HepG2 (cell line): ENCODE measurements at regions not wholly inside any gene's neighbourhood (a gene's known extent, or its start where the extent isn't known, plus 50 kb on each side); places are given as distances from the start of the nearest gene placed in this dataset.

Experiments
- ARID4A ChIP-seq: sonication (generic); formaldehyde crosslinking; IDR thresholded peaks from 2 replicates; pipeline ENCODE4 v1.5.0; 2020; ENCODE audit warnings: mild to moderate bottlenecking, missing genetic modification reagents, borderline replicate concordance
- CREM ChIP-seq, 2 experiments: sonication (generic) in 1 of 2; formaldehyde crosslinking in 1 of 2; IDR thresholded peaks; 2 replicates each; pipeline versions ENCODE4 v1.4.0 to v1.6.1; 2016 to 2020; ENCODE audit warnings: antibody characterized with exemption in 1 of 2, mild to moderate bottlenecking in 1 of 2, missing genetic modification reagents in 1 of 2
- HIVEP1 ChIP-seq: sonication (generic); formaldehyde crosslinking; IDR thresholded peaks from 2 replicates; pipeline ENCODE4 v1.4.0; 2020; ENCODE audit warnings: mild to moderate bottlenecking, missing genetic modification reagents
- HOXA5 ChIP-seq: sonication (generic); formaldehyde crosslinking; IDR thresholded peaks from 2 replicates; pipeline ENCODE4 v1.4.0; 2020; ENCODE audit warnings: missing genetic modification reagents
- KLF9 ChIP-seq: IDR thresholded peaks from 2 replicates; pipeline ENCODE4 v1.6.1; 2016; ENCODE audit warnings: low read depth
- NR2C2 ChIP-seq: sonication (generic); formaldehyde crosslinking; IDR thresholded peaks from 2 replicates; pipeline ENCODE4 v1.4.0; 2020; ENCODE audit warnings: missing genetic modification reagents, mild to moderate bottlenecking, moderate library complexity, borderline replicate concordance
- POGZ ChIP-seq: sonication (generic); formaldehyde crosslinking; IDR thresholded peaks from 2 replicates; pipeline ENCODE4 v1.4.0; 2020; ENCODE audit warnings: mild to moderate bottlenecking, missing genetic modification reagents
- SAP130 ChIP-seq: IDR thresholded peaks from 2 replicates; pipeline ENCODE4 v1.6.1; 2016; ENCODE audit warnings: low read depth
- TEF ChIP-seq: sonication (generic); formaldehyde crosslinking; IDR thresholded peaks from 2 replicates; pipeline ENCODE4 v1.5.0; 2020; ENCODE audit warnings: missing genetic modification reagents
- ZNF24 ChIP-seq: fragments of 450-650 bp; IDR thresholded peaks from 2 replicates; pipeline ENCODE4 v1.6.1; 2017; ENCODE audit warnings: antibody characterized with exemption, mild to moderate bottlenecking
- ZNF333 ChIP-seq: sonication (generic); formaldehyde crosslinking; IDR thresholded peaks from 2 replicates; pipeline ENCODE4 v1.4.0; 2020; ENCODE audit warnings: mild to moderate bottlenecking, missing genetic modification reagents, borderline replicate concordance
- ZNF414 ChIP-seq: sonication (generic); formaldehyde crosslinking; IDR thresholded peaks from 2 replicates; pipeline ENCODE4 v1.5.0; 2020; ENCODE audit warnings: missing genetic modification reagents
- ZNF777 ChIP-seq: sonication (generic); formaldehyde crosslinking; IDR thresholded peaks from 2 replicates; pipeline ENCODE4 v1.4.0; 2020; ENCODE audit warnings: missing genetic modification reagents
- TF ChIP-seq, protein P1 (sequence below): sonication (generic); formaldehyde crosslinking; IDR thresholded peaks from 2 replicates; pipeline ENCODE4 v1.4.0; 2020; ENCODE audit warnings: mild to moderate bottlenecking, missing genetic modification reagents
- TF ChIP-seq, protein P2 (sequence below): conservative IDR thresholded peaks from 2 replicates; pipeline ENCODE4 v1.6.1; 2018; ENCODE audit warnings: missing genetic modification reagents
- TF ChIP-seq, protein P3 (sequence below): sonication (generic); formaldehyde crosslinking; IDR thresholded peaks from 2 replicates; pipeline ENCODE4 v1.8.1; 2023; ENCODE audit warnings: mild to moderate bottlenecking, moderate library complexity, missing genetic modification reagents

- TF ChIP-seq, protein P1, sequence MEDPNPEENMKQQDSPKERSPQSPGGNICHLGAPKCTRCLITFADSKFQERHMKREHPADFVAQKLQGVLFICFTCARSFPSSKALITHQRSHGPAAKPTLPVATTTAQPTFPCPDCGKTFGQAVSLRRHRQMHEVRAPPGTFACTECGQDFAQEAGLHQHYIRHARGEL: no peak
- peak; percentile 50; the same call in 1 of the 2 replicates for TF ChIP-seq CREM (IDR thresholded peaks at IDR 0.05)
- TF ChIP-seq CREM (CRISPR knock-in tag; IDR thresholded peaks at IDR 0.05): no peak
- no peak; the same call in 1 of the 2 replicates for TF ChIP-seq NR2C2 (CRISPR knock-in tag)
- TF ChIP-seq, protein P2, sequence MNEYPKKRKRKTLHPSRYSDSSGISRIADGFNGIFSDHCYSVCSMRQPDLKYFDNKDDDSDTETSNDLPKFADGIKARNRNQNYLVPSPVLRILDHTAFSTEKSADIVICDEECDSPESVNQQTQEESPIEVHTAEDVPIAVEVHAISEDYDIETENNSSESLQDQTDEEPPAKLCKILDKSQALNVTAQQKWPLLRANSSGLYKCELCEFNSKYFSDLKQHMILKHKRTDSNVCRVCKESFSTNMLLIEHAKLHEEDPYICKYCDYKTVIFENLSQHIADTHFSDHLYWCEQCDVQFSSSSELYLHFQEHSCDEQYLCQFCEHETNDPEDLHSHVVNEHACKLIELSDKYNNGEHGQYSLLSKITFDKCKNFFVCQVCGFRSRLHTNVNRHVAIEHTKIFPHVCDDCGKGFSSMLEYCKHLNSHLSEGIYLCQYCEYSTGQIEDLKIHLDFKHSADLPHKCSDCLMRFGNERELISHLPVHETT (CRISPR knock-in tag): no peak
- TF ChIP-seq TEF: no peak
- peak; percentile 75 for TF ChIP-seq POGZ (CRISPR knock-in tag)
- TF ChIP-seq ZNF333 (CRISPR knock-in tag): 0 out of 2 replicates have a peak, but pooled peaks have one; percentile 51
- 0 out of 2 replicates have a peak, but pooled peaks have one; percentile 44 for TF ChIP-seq ZNF414 (CRISPR knock-in tag)
- TF ChIP-seq SAP130 (CRISPR knock-in tag): peak; percentile 66
- TF ChIP-seq KLF9: no peak
- peak; percentile 34; the same call in 1 of the 2 replicates for TF ChIP-seq ARID4A (CRISPR knock-in tag)
- no peak for TF ChIP-seq ZNF777
- 0 out of 2 replicates have a peak, but pooled peaks have one; percentile 28 for TF ChIP-seq HOXA5 (CRISPR knock-in tag)
- TF ChIP-seq HIVEP1 (CRISPR knock-in tag): peak; percentile 72
- no peak for TF ChIP-seq ZNF24
- TF ChIP-seq, protein P3, sequence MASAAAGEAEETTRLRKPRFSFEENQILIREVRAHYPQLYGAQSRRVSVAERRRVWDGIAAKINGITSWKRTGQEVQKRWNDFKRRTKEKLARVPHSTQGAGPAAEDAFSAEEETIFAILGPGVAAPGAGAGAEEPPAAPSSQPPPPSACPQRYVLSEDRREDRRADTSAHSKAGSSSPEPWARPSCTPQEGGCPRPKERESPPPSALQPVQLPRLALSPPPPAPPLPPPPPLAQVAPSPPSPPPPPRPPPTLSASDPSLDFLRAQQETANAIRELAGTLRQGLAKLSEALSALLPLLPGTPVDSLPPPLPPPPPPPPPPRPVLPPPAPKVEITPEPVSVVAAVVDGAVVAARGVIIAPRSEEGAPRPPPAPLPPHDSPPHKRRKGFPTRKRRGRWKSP: 0 out of 2 replicates have a peak, but pooled peaks have one; percentile 44
These were observed 202.9 kb downstream of the USP12 start (continued) for GRCh38 chr13:26968431-26969341.
